Activated CD4-positive, alpha-beta T cell treated with anti-CD3 and anti-CD28 coated beads, Interleukin-2, amount 10 ng/mL, durations not matched to agents 24 days and 14 days (primary cell): ENCODE measurements at regions not wholly inside any gene's neighbourhood (a gene's known extent, or its start where the extent isn't known, plus 50 kb on each side); places are given as distances from the start of the nearest gene placed in this dataset.

ENCODE experiments used
- DNase-seq: peaks from one replicate; pipeline ENCODE4 v3.0.0; 2022
- H3K27ac Mint-ChIP-seq: one replicate; pipeline ENCODE4 v1.8.0; 2022; ENCODE audit warnings: mild to moderate bottlenecking, mixed read lengths
- H3K27me3 Mint-ChIP-seq: one replicate; pipeline ENCODE4 v1.8.0; 2022; ENCODE audit warnings: mixed read lengths
- H3K36me3 Mint-ChIP-seq: one replicate; pipeline ENCODE4 v1.8.0; 2022; ENCODE audit warnings: low read depth, mild to moderate bottlenecking, mixed read lengths
- H3K4me1 Mint-ChIP-seq: one replicate; pipeline ENCODE4 v1.8.0; 2021; ENCODE audit warnings: mixed read lengths
- H3K4me3 Mint-ChIP-seq: one replicate; pipeline ENCODE4 v1.8.0; 2022; ENCODE audit warnings: mild to moderate bottlenecking, moderate library complexity, mixed read lengths
- H3K9me3 Mint-ChIP-seq: one replicate; pipeline ENCODE4 v1.8.0; 2021; ENCODE audit warnings: mixed read lengths
- intact Hi-C: fragments of 100-400 bp; cut with micrococcal nuclease; formaldehyde crosslinking; loops from one replicate; pipeline ENCODE4 v1.15.1; 2023

GRCh38 chr11:109996060-109996459 lies 97.1 kb upstream of the ZC3H12C start:
- DNase-seq: no peak
- no peak overlapping the region for H3K4me3 Mint-ChIP-seq
- H3K4me1 Mint-ChIP-seq: no peaks in the 10 kb centered on the region
- no peaks in the 10 kb centered on the region for H3K36me3 Mint-ChIP-seq
- no peak overlapping the region for H3K27ac Mint-ChIP-seq
- H3K9me3 Mint-ChIP-seq: no peaks in the 10 kb centered on the region
- intact Hi-C loops: no loop called here
- peaks cover 10% of the 10 kb centered on the region for H3K27me3 Mint-ChIP-seq

DNA sequence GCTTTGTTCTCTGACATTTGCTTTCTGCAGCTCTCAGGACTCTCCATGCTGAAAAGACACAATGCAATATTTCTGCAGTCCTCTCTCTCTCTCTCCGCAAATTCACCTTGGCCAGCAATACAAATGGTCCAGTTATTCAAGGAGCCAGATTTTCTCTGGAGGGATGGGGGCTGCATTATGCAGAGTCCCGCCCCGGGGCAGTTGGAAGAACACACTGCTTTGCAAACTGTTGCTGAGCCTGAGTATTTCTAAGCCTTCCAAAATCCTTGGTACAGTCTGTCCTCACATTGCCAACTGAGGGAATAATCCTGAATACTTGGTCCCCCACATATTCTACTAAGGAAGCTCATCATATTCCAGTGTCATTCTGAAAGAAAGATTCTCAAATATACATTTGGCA lies 94.3 kb upstream of the ZC3H12C start:
- no peaks in the 10 kb centered on the region for H3K4me1 Mint-ChIP-seq
- H3K27me3 Mint-ChIP-seq: peaks cover 6% of the 10 kb centered on the region
- no peak for DNase-seq
- no peaks in the 10 kb centered on the region for H3K9me3 Mint-ChIP-seq
- no peak overlapping the region for H3K27ac Mint-ChIP-seq
- H3K4me3 Mint-ChIP-seq: no peak overlapping the region
- intact Hi-C loops: no loop called here
- no peaks in the 10 kb centered on the region for H3K36me3 Mint-ChIP-seq

GRCh38 chr11:110000031-110000502 lies 93.1 kb upstream of the ZC3H12C start:
- Mint-ChIP-seq H3K4me1 (no peaks in the 10 kb centered on the region), H3K9me3 (no peaks in the 10 kb centered on the region), H3K27ac (no peak overlapping the region), H3K27me3 (peaks cover 6% of the 10 kb centered on the region), H3K36me3 (no peaks in the 10 kb centered on the region), H3K4me3 (no peak overlapping the region)
- no peak for DNase-seq
- intact Hi-C loops: loop anchor here (5.0 kb wide), 1 partner anchor 53 kb away; no protein-coding TSS in a partner anchor

- H3K27ac Mint-ChIP-seq: no peak overlapping the region
- H3K4me3 Mint-ChIP-seq: no peak overlapping the region
- no peaks in the 10 kb centered on the region for H3K36me3 Mint-ChIP-seq
- peaks cover 6% of the 10 kb centered on the region for H3K27me3 Mint-ChIP-seq
- DNase-seq: no peak
- intact Hi-C loops: loop anchor here (5.0 kb wide), 1 partner anchor 54 kb away; no protein-coding TSS in a partner anchor
- no peaks in the 10 kb centered on the region for H3K4me1 Mint-ChIP-seq
- H3K9me3 Mint-ChIP-seq: no peaks in the 10 kb centered on the region
Measured at GRCh38 chr11:110000850-110001249, 92.3 kb upstream of the ZC3H12C start.

- DNase-seq: no peak
- no peaks in the 10 kb centered on the region for H3K4me1 Mint-ChIP-seq
- H3K9me3 Mint-ChIP-seq: no peaks in the 10 kb centered on the region
- H3K36me3 Mint-ChIP-seq: no peaks in the 10 kb centered on the region
- no peak overlapping the region for H3K27ac Mint-ChIP-seq
- intact Hi-C loops: loop anchor here (5.0 kb wide), 1 partner anchor 56 kb away; no protein-coding TSS in a partner anchor
- no peak overlapping the region for H3K4me3 Mint-ChIP-seq
- peaks cover 9% of the 10 kb centered on the region for H3K27me3 Mint-ChIP-seq
Measured at GRCh38 chr11:110003426-110003825, 89.8 kb upstream of the ZC3H12C start.

DNA sequence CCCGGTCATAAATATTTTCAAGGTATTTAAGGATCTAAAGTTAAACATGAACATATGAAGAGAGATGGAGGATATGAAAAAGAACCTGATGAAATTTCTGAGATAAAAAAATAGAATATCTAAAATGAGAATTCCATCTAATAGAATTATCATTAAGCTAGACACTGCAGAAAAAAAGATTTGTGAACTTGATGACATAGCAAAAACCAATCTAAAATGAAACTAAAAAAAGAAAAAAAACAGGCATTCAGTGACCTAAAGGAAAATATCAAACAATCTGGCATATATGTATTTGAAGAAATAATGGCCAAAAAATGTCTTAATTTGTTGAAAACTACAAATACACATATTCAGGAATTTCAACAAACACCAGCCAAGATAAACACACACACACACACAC lies 81.6 kb upstream of the ZC3H12C start:
- Mint-ChIP-seq H3K9me3 (peaks cover 10% of the 10 kb centered on the region), H3K36me3 (peaks cover 2% of the 10 kb centered on the region), H3K4me1 (no peaks in the 10 kb centered on the region), H3K27ac (no peak overlapping the region), H3K4me3 (no peak overlapping the region), H3K27me3 (peaks cover 16% of the 10 kb centered on the region)
- intact Hi-C loops: no loop called here
- no peak for DNase-seq

GRCh38 chr11:110015695-110016094 lies 77.5 kb upstream of the ZC3H12C start:
- Mint-ChIP-seq H3K4me3 (no peak overlapping the region), H3K9me3 (peaks cover 10% of the 10 kb centered on the region), H3K27me3 (peaks cover 7% of the 10 kb centered on the region), H3K27ac (no peak overlapping the region), H3K4me1 (no peaks in the 10 kb centered on the region), H3K36me3 (peaks cover 2% of the 10 kb centered on the region)
- no peak for DNase-seq
- intact Hi-C loops: no loop called here

- Mint-ChIP-seq H3K9me3 (peaks cover 4% of the 10 kb centered on the region), H3K27me3 (no peaks in the 10 kb centered on the region), H3K4me1 (no peaks in the 10 kb centered on the region), H3K4me3 (no peak overlapping the region), H3K27ac (no peak overlapping the region), H3K36me3 (no peaks in the 10 kb centered on the region)
- intact Hi-C loops: no loop called here
- no peak for DNase-seq
Measured at GRCh38 chr11:110019675-110020074, 73.5 kb upstream of the ZC3H12C start.

DNA sequence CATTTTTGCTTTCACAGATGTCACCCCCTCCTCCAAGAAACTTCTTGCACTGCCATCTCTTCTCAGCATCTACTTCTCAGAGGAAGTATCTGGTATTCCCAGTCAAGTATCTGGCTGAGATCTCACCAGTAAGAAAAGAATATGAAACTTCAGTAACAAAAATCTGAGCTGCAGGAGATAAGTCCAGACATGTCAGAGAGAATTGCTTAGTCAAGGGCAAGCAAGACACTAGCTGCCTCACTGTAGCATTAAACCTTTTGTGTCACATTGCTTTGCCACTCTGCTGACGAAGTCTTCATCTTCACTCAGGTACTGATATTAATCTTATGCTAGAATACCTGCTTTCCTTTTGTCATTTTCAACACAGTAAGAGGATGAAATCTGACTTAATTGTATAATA lies 70.6 kb upstream of the ZC3H12C start:
- Mint-ChIP-seq H3K36me3 (no peaks in the 10 kb centered on the region), H3K9me3 (peaks cover 4% of the 10 kb centered on the region), H3K27ac (no peak overlapping the region), H3K4me3 (no peak overlapping the region), H3K4me1 (no peaks in the 10 kb centered on the region), H3K27me3 (no peaks in the 10 kb centered on the region)
- intact Hi-C loops: no loop called here
- no peak for DNase-seq

- no peak overlapping the region for H3K27ac Mint-ChIP-seq
- intact Hi-C loops: no loop called here
- H3K4me3 Mint-ChIP-seq: no peak overlapping the region
- peaks cover 4% of the 10 kb centered on the region for H3K9me3 Mint-ChIP-seq
- no peaks in the 10 kb centered on the region for H3K36me3 Mint-ChIP-seq
- H3K27me3 Mint-ChIP-seq: no peaks in the 10 kb centered on the region
- no peaks in the 10 kb centered on the region for H3K4me1 Mint-ChIP-seq
- no peak for DNase-seq
Measured at GRCh38 chr11:110023711-110024110, 69.5 kb upstream of the ZC3H12C start.

GRCh38 chr11:110026858-110027626 lies 66.2 kb upstream of the ZC3H12C start:
- DNase-seq: no peak
- H3K36me3 Mint-ChIP-seq: no peaks in the 10 kb centered on the region
- peaks cover 2% of the 10 kb centered on the region for H3K4me1 Mint-ChIP-seq
- no peak overlapping the region for H3K4me3 Mint-ChIP-seq
- H3K27ac Mint-ChIP-seq: no peak overlapping the region
- peaks cover 4% of the 10 kb centered on the region for H3K9me3 Mint-ChIP-seq
- intact Hi-C loops: no loop called here
- H3K27me3 Mint-ChIP-seq: peaks cover 1% of the 10 kb centered on the region

DNA sequence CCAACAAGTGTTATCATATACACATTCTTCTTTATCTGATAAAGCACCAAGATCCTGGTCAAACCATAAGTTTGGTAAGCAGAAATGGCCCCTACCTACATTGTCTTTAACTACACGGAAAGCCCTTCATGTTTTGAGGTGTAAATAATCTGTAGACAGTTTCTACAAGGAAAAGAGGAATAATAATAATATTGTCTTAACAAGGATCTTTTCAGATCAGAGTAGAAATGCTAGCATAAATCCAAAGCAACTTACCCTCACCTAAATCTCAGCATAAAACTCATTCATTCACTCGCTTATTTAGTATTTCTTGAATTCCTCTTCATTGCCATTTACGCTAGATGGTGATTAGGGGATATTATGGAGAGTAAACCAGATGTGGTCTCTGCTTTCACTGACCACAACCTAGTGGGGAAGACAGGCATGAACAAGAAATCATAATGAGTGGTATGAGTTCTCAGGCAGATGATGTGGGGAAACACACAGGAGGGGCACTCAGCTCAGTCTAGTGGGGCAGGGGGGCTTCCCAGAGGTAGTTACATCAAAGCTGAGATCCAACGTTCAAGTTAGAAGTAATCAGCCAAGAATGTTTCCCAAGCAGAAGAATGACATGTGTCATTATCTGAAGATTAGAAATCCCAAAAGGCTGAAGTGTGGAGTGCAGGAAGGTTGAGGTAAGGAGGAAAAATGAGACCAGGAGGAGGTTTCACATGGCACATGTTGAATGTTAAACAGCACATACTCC lies 65.4 kb upstream of the ZC3H12C start:
- Mint-ChIP-seq H3K9me3 (peaks cover 4% of the 10 kb centered on the region), H3K4me3 (no peak overlapping the region), H3K27me3 (peaks cover 2% of the 10 kb centered on the region), H3K27ac (no peak overlapping the region), H3K4me1 (peaks cover 2% of the 10 kb centered on the region), H3K36me3 (no peaks in the 10 kb centered on the region)
- no peak for DNase-seq
- intact Hi-C loops: no loop called here

- H3K27ac Mint-ChIP-seq: no peak overlapping the region
- H3K4me1 Mint-ChIP-seq: peaks cover 2% of the 10 kb centered on the region
- intact Hi-C loops: no loop called here
- no peak overlapping the region for H3K4me3 Mint-ChIP-seq
- H3K27me3 Mint-ChIP-seq: peaks cover 2% of the 10 kb centered on the region
- H3K36me3 Mint-ChIP-seq: no peaks in the 10 kb centered on the region
- no peaks in the 10 kb centered on the region for H3K9me3 Mint-ChIP-seq
- DNase-seq: no peak
Measured at GRCh38 chr11:110028921-110029320, 64.3 kb upstream of the ZC3H12C start.

DNA sequence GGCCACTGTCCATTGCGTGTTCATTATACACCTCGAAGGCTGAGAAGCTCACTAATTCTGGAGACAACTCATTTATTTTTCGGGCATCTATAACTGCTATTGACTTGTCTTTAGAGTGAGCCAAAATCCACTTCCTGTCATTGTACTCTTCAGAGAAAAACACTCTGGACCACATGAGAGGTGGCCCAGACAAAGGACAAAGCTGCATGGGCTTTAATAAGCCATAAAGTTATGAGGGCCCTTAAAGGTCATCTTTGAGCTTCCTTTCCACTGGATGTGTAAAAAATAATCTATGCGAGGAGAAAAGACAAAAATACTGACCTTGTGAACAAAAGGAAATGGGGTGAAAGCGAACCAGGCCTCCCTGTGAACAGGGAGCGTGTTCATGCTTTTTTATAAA lies 63.5 kb upstream of the ZC3H12C start:
- DNase-seq: no peak
- no peak overlapping the region for H3K4me3 Mint-ChIP-seq
- peaks cover 2% of the 10 kb centered on the region for H3K27me3 Mint-ChIP-seq
- intact Hi-C loops: no loop called here
- H3K9me3 Mint-ChIP-seq: no peaks in the 10 kb centered on the region
- peaks cover 2% of the 10 kb centered on the region for H3K4me1 Mint-ChIP-seq
- no peak overlapping the region for H3K27ac Mint-ChIP-seq
- H3K36me3 Mint-ChIP-seq: no peaks in the 10 kb centered on the region
